ENCODE measurements at regions not wholly inside any gene's neighbourhood (a gene's known extent, or its start where the extent isn't known, plus 50 kb on each side); places are given as distances from the start of the nearest gene placed in this dataset.
"Not testable (repeated sequence)": the region's sequence is repeated elsewhere in the genome, so short reads cannot be mapped to it uniquely, and the experiment has no call there.

DNA sequence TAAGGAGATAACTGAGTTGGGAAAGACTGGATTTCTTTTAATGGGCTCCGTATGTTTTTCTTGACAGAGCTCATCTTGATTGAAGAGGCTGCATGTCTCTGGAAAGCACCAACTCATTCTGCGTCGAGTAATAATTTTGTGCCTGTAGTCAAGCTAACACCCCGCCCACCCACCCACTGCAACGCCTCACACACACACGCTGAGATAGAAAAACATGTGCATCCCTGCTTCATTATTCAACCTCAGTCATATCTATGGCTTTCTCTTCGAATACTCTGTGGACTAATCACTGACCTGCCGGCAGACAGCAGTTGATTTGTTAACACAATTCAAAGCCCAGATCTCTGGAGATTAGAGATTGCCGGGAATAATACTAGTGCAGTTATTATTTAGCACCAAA, 220.2 kb upstream of the TOM1L1 start:
- H3K4me3 ChIP-seq (ENCODE audit: low read depth, low read length), result no peak overlapping the region
- TF ChIP-seq, protein P1, sequence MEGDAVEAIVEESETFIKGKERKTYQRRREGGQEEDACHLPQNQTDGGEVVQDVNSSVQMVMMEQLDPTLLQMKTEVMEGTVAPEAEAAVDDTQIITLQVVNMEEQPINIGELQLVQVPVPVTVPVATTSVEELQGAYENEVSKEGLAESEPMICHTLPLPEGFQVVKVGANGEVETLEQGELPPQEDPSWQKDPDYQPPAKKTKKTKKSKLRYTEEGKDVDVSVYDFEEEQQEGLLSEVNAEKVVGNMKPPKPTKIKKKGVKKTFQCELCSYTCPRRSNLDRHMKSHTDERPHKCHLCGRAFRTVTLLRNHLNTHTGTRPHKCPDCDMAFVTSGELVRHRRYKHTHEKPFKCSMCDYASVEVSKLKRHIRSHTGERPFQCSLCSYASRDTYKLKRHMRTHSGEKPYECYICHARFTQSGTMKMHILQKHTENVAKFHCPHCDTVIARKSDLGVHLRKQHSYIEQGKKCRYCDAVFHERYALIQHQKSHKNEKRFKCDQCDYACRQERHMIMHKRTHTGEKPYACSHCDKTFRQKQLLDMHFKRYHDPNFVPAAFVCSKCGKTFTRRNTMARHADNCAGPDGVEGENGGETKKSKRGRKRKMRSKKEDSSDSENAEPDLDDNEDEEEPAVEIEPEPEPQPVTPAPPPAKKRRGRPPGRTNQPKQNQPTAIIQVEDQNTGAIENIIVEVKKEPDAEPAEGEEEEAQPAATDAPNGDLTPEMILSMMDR (conservative IDR thresholded peaks at IDR 0.05; ENCODE audit: low read depth, low read length), result no peak
- DNase-seq (ENCODE audit: low read depth), result no peak

- TF ChIP-seq, protein P1 (conservative IDR thresholded peaks at IDR 0.05; ENCODE audit: low read depth, low read length), result no peak
- no peak overlapping the region for H3K4me3 ChIP-seq (ENCODE audit: low read depth, low read length)
- DNase-seq (ENCODE audit: low read depth), result no peak
Observed at GRCh38 chr17:54694287-54694887, 206.3 kb upstream of the TOM1L1 start.

- not testable (repeated sequence) for H3K4me3 ChIP-seq (ENCODE audit: low read depth, low read length); DNase-seq (ENCODE audit: low read depth)
Observed at GRCh38 chr17:54712798-54713197, 187.9 kb upstream of the TOM1L1 start.

DNA sequence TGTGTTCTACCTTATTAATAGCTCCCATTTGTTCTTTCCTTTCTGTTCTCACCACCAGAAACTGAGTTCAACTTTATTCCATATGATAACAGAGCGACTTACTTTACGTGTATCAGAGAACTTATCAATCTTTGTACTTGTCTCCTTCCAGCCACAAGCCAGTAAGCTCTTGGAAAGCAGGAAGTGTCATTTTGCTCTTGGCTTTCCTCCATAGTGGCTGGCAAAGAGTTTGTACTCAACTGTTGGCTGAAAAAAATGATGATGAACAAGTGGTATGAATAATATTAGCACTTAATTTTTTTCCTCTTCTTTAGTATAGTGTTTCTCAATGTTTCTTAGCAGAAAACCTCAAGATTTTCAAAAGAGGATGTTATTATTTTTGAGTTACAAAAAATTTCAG, 182.4 kb upstream of the TOM1L1 start:
- DNase-seq (ENCODE audit: low read depth), result no peak
- TF ChIP-seq, protein P1 (conservative IDR thresholded peaks at IDR 0.05; ENCODE audit: low read depth, low read length), result no peak
- H3K4me3 ChIP-seq (ENCODE audit: low read depth, low read length), result no peak overlapping the region

GRCh38 chr17:54727624-54728023, 173.0 kb upstream of the TOM1L1 start:
- H3K4me3 ChIP-seq (ENCODE audit: low read depth, low read length), result no peak overlapping the region
- DNase-seq (ENCODE audit: low read depth), result no peak
- TF ChIP-seq, protein P1 (conservative IDR thresholded peaks at IDR 0.05; ENCODE audit: low read depth, low read length), result no peak

GRCh38 chr17:54736573-54736972, 164.1 kb upstream of the TOM1L1 start:
- DNase-seq (ENCODE audit: low read depth), result no peak
- no peak overlapping the region for H3K4me3 ChIP-seq (ENCODE audit: low read depth, low read length)
- TF ChIP-seq, protein P1 (conservative IDR thresholded peaks at IDR 0.05; ENCODE audit: low read depth, low read length), result no peak

- no peak for DNase-seq (ENCODE audit: low read depth)
- no peak overlapping the region for H3K4me3 ChIP-seq (ENCODE audit: low read depth, low read length)
- TF ChIP-seq, protein P1 (conservative IDR thresholded peaks at IDR 0.05; ENCODE audit: low read depth, low read length), result no peak
Observed at GRCh38 chr17:54738496-54738895, 162.2 kb upstream of the TOM1L1 start.
